ENCODE measurements at regions not wholly inside any gene's neighbourhood (a gene's known extent, or its start where the extent isn't known, plus 50 kb on each side); places are given as distances from the start of the nearest gene placed in this dataset.

- H3K27me3 Mint-ChIP-seq = peaks cover 44% of the 10 kb centered on the region
- H3K27ac Mint-ChIP-seq (ENCODE audit: low read depth) = no peak overlapping the region
- H3K36me3 Mint-ChIP-seq (ENCODE audit: insufficient read depth) = no peaks in the 10 kb centered on the region
- ATAC-seq (replicated peaks; ENCODE audit: extremely low read depth, poor library complexity, severe bottlenecking) (no peak), DNase-seq (ENCODE audit: low spot score in 2 of 2) (no peak)
- no peak overlapping the region for H3K4me3 Mint-ChIP-seq
- no peaks in the 10 kb centered on the region for H3K4me1 Mint-ChIP-seq
- H3K9me3 Mint-ChIP-seq = no peaks in the 10 kb centered on the region
These were observed 301.5 kb downstream of the ZEB1 start for GRCh38 chr10:31620226-31621151.

- no peaks in the 10 kb centered on the region for H3K9me3 Mint-ChIP-seq
- no peak overlapping the region for H3K27ac Mint-ChIP-seq (ENCODE audit: low read depth)
- DNase-seq (ENCODE audit: low spot score in 2 of 2) (no peak), ATAC-seq (replicated peaks; ENCODE audit: extremely low read depth, poor library complexity, severe bottlenecking) (no peak)
- no peak overlapping the region for H3K4me3 Mint-ChIP-seq
- no peaks in the 10 kb centered on the region for H3K36me3 Mint-ChIP-seq (ENCODE audit: insufficient read depth)
- no peaks in the 10 kb centered on the region for H3K4me1 Mint-ChIP-seq
- H3K27me3 Mint-ChIP-seq = peaks cover 53% of the 10 kb centered on the region
These were observed 300.6 kb downstream of the ZEB1 start for GRCh38 chr10:31619531-31620061.

- Mint-ChIP-seq H3K36me3 (ENCODE audit: insufficient read depth) (no peaks in the 10 kb centered on the region), H3K4me1 (no peaks in the 10 kb centered on the region), H3K4me3 (no peak overlapping the region), H3K9me3 (no peaks in the 10 kb centered on the region), H3K27me3 (peaks cover 62% of the 10 kb centered on the region), H3K27ac (ENCODE audit: low read depth) (no peak overlapping the region)
- ATAC-seq (replicated peaks; ENCODE audit: extremely low read depth, poor library complexity, severe bottlenecking) (no peak), DNase-seq (ENCODE audit: low spot score in 2 of 2) (no peak)
These were observed 299.7 kb downstream of the ZEB1 start for GRCh38 chr10:31618541-31619291.

GRCh38 chr10:31617757-31618156, 298.7 kb downstream of the ZEB1 start:
- no peak overlapping the region for H3K4me3 Mint-ChIP-seq
- no peak for ATAC-seq (replicated peaks; ENCODE audit: extremely low read depth, poor library complexity, severe bottlenecking)
- H3K9me3 Mint-ChIP-seq = no peaks in the 10 kb centered on the region
- H3K36me3 Mint-ChIP-seq (ENCODE audit: insufficient read depth) = no peaks in the 10 kb centered on the region
- DNase-seq (ENCODE audit: low spot score in 2 of 2) = no peak
- H3K27me3 Mint-ChIP-seq = peaks cover 70% of the 10 kb centered on the region
- H3K4me1 Mint-ChIP-seq = no peaks in the 10 kb centered on the region
- H3K27ac Mint-ChIP-seq (ENCODE audit: low read depth) = no peak overlapping the region

- H3K4me3 Mint-ChIP-seq = no peak overlapping the region
- DNase-seq (ENCODE audit: low spot score in 2 of 2) (no peak), ATAC-seq (replicated peaks; ENCODE audit: extremely low read depth, poor library complexity, severe bottlenecking) (no peak)
- H3K9me3 Mint-ChIP-seq = no peaks in the 10 kb centered on the region
- no peaks in the 10 kb centered on the region for H3K4me1 Mint-ChIP-seq
- H3K27me3 Mint-ChIP-seq = peaks cover 76% of the 10 kb centered on the region
- no peak overlapping the region for H3K27ac Mint-ChIP-seq (ENCODE audit: low read depth)
- no peaks in the 10 kb centered on the region for H3K36me3 Mint-ChIP-seq (ENCODE audit: insufficient read depth)
These were observed 298.1 kb downstream of the ZEB1 start for GRCh38 chr10:31617133-31617532.

GRCh38 chr10:31615129-31615528, 296.1 kb downstream of the ZEB1 start:
- Mint-ChIP-seq H3K4me3 (no peak overlapping the region), H3K36me3 (ENCODE audit: insufficient read depth) (no peaks in the 10 kb centered on the region), H3K27me3 (peaks cover 83% of the 10 kb centered on the region), H3K27ac (ENCODE audit: low read depth) (no peak overlapping the region), H3K9me3 (no peaks in the 10 kb centered on the region), H3K4me1 (no peaks in the 10 kb centered on the region)
- DNase-seq (ENCODE audit: low spot score in 2 of 2) (no peak), ATAC-seq (replicated peaks; ENCODE audit: extremely low read depth, poor library complexity, severe bottlenecking) (no peak)

- Mint-ChIP-seq H3K27me3 (peaks cover 88% of the 10 kb centered on the region), H3K27ac (ENCODE audit: low read depth) (no peak overlapping the region), H3K36me3 (ENCODE audit: insufficient read depth) (no peaks in the 10 kb centered on the region), H3K4me3 (no peak overlapping the region), H3K4me1 (no peaks in the 10 kb centered on the region), H3K9me3 (no peaks in the 10 kb centered on the region)
- DNase-seq (ENCODE audit: low spot score in 2 of 2) (no peak), ATAC-seq (replicated peaks; ENCODE audit: extremely low read depth, poor library complexity, severe bottlenecking) (no peak)
These were observed 295.6 kb downstream of the ZEB1 start for GRCh38 chr10:31614611-31615010.

GRCh38 chr10:31612082-31612481, 293.1 kb downstream of the ZEB1 start:
- no peak overlapping the region for H3K4me3 Mint-ChIP-seq
- no peaks in the 10 kb centered on the region for H3K36me3 Mint-ChIP-seq (ENCODE audit: insufficient read depth)
- peaks cover 68% of the 10 kb centered on the region for H3K27me3 Mint-ChIP-seq
- no peak for ATAC-seq (replicated peaks; ENCODE audit: extremely low read depth, poor library complexity, severe bottlenecking)
- H3K9me3 Mint-ChIP-seq = no peaks in the 10 kb centered on the region
- no peak overlapping the region for H3K27ac Mint-ChIP-seq (ENCODE audit: low read depth)
- H3K4me1 Mint-ChIP-seq = no peaks in the 10 kb centered on the region
- DNase-seq (ENCODE audit: low spot score in 2 of 2) = no peak

- H3K4me3 Mint-ChIP-seq = no peak overlapping the region
- H3K27ac Mint-ChIP-seq (ENCODE audit: low read depth) = no peak overlapping the region
- H3K27me3 Mint-ChIP-seq = peaks cover 60% of the 10 kb centered on the region
- H3K9me3 Mint-ChIP-seq = no peaks in the 10 kb centered on the region
- H3K4me1 Mint-ChIP-seq = no peaks in the 10 kb centered on the region
- no peaks in the 10 kb centered on the region for H3K36me3 Mint-ChIP-seq (ENCODE audit: insufficient read depth)
- DNase-seq (ENCODE audit: low spot score in 2 of 2) = no peak
- ATAC-seq (replicated peaks; ENCODE audit: extremely low read depth, poor library complexity, severe bottlenecking) = no peak
These were observed 292.1 kb downstream of the ZEB1 start for GRCh38 chr10:31611161-31611560.

- DNase-seq (ENCODE audit: low spot score in 2 of 2) = no peak
- Mint-ChIP-seq H3K4me3 (no peak overlapping the region), H3K36me3 (ENCODE audit: insufficient read depth) (no peaks in the 10 kb centered on the region), H3K9me3 (no peaks in the 10 kb centered on the region), H3K27me3 (peaks cover 30% of the 10 kb centered on the region), H3K4me1 (peaks cover 5% of the 10 kb centered on the region), H3K27ac (ENCODE audit: low read depth) (no peak overlapping the region)
- no peak for ATAC-seq (replicated peaks; ENCODE audit: extremely low read depth, poor library complexity, severe bottlenecking)
These were observed 288.5 kb downstream of the ZEB1 start for GRCh38 chr10:31607481-31607880.

- Mint-ChIP-seq H3K4me3 (no peak overlapping the region), H3K9me3 (no peaks in the 10 kb centered on the region), H3K27me3 (peaks cover 24% of the 10 kb centered on the region), H3K4me1 (peaks cover 5% of the 10 kb centered on the region), H3K36me3 (ENCODE audit: insufficient read depth) (peaks cover 2% of the 10 kb centered on the region), H3K27ac (ENCODE audit: low read depth) (no peak overlapping the region)
- DNase-seq (ENCODE audit: low spot score in 2 of 2) (no peak), ATAC-seq (replicated peaks; ENCODE audit: extremely low read depth, poor library complexity, severe bottlenecking) (no peak)
These were observed 287.8 kb downstream of the ZEB1 start for GRCh38 chr10:31606841-31607240.

GRCh38 chr10:31605861-31606525, 287.0 kb downstream of the ZEB1 start:
- DNase-seq (ENCODE audit: low spot score in 2 of 2) (no peak), ATAC-seq (replicated peaks; ENCODE audit: extremely low read depth, poor library complexity, severe bottlenecking) (no peak)
- H3K27ac Mint-ChIP-seq (ENCODE audit: low read depth) = no peak overlapping the region
- no peaks in the 10 kb centered on the region for H3K9me3 Mint-ChIP-seq
- H3K4me1 Mint-ChIP-seq = peaks cover 5% of the 10 kb centered on the region
- peaks cover 2% of the 10 kb centered on the region for H3K36me3 Mint-ChIP-seq (ENCODE audit: insufficient read depth)
- peaks cover 15% of the 10 kb centered on the region for H3K27me3 Mint-ChIP-seq
- no peak overlapping the region for H3K4me3 Mint-ChIP-seq

All from central memory CD8-positive, alpha-beta T cell (primary cell).